Mesenchymal stem cell (in vitro differentiated cells and primary cell): ENCODE measurements at regions not wholly inside any gene's neighbourhood (a gene's known extent, or its start where the extent isn't known, plus 50 kb on each side); places are given as distances from the start of the nearest gene placed in this dataset.

ENCODE experiments used
- DNase-seq: peaks from one replicate; pipeline ENCODE4 v3.0.0-alpha.2; 2013
- H2AFZ ChIP-seq: one replicate; pipeline ENCODE4 v1.6.1; 2013; ENCODE audit warnings: low read depth, mild to moderate bottlenecking, control low read depth, inconsistent platforms, low read length, moderate library complexity
- H2AK5ac ChIP-seq: 2 replicates; pipeline ENCODE4 v1.6.1; 2013; ENCODE audit warnings: low read length, moderate library complexity, mild to moderate bottlenecking, inconsistent platforms; ENCODE audit not compliant: severe bottlenecking
- H2BK120ac ChIP-seq: one replicate; pipeline ENCODE4 v1.6.1; 2013; ENCODE audit warnings: low read depth, mild to moderate bottlenecking, inconsistent platforms, low read length, moderate library complexity
- H2BK12ac ChIP-seq, 2 experiments: one replicate each; pipeline ENCODE4 v1.6.1; 2013; ENCODE audit warnings: inconsistent platforms in 2 of 2, low read length in 2 of 2, mild to moderate bottlenecking in 2 of 2, moderate library complexity in 2 of 2, control low read depth in 1 of 2
- H2BK15ac ChIP-seq: one replicate; pipeline ENCODE4 v1.6.1; 2013; ENCODE audit warnings: mild to moderate bottlenecking, low read depth, inconsistent platforms; ENCODE audit not compliant: poor library complexity, severe bottlenecking
- H2BK5ac ChIP-seq: 2 replicates; pipeline ENCODE4 v1.6.1; 2013; ENCODE audit warnings: low read depth, mild to moderate bottlenecking, low read length, control low read depth, inconsistent platforms; ENCODE audit not compliant: poor library complexity, severe bottlenecking
- H3K14ac ChIP-seq, 2 experiments: one replicate each; pipeline ENCODE4 v1.6.1; 2013; ENCODE audit warnings: inconsistent platforms in 2 of 2, low read length in 2 of 2, control low read depth in 1 of 2, mild to moderate bottlenecking in 1 of 2, moderate library complexity in 1 of 2
- H3K18ac ChIP-seq, 2 experiments: one replicate each; pipeline ENCODE4 v1.6.1; 2013; ENCODE audit warnings: inconsistent platforms in 2 of 2, low read length in 2 of 2, control low read depth in 1 of 2, low read depth in 1 of 2, mild to moderate bottlenecking in 1 of 2
- H3K23ac ChIP-seq, 2 experiments: one replicate each; pipeline ENCODE4 v1.6.1; 2013; ENCODE audit warnings: inconsistent platforms in 2 of 2, low read length in 2 of 2, mild to moderate bottlenecking in 2 of 2, moderate library complexity in 2 of 2, control low read depth in 1 of 2
- H3K27ac ChIP-seq: 2 replicates; pipeline ENCODE4 v1.5.1; 2013; ENCODE audit warnings: mild to moderate bottlenecking, moderate library complexity, low read length, control low read depth, inconsistent platforms; ENCODE audit not compliant: poor library complexity, severe bottlenecking
- H3K27me3 ChIP-seq, 2 experiments: 2 replicates each; pipeline versions ENCODE4 v1.6.1 to v1.7.0; 2013; ENCODE audit warnings: low read length in 2 of 2, mild to moderate bottlenecking in 2 of 2, moderate library complexity in 2 of 2, control low read depth in 1 of 2, inconsistent platforms in 1 of 2; ENCODE audit not compliant: control insufficient read depth in 1 of 2, insufficient read depth in 1 of 2
- H3K36me3 ChIP-seq, 2 experiments: 2 replicates each; pipeline versions ENCODE4 v1.6.1 to v1.7.0; 2013; ENCODE audit warnings: low read length in 2 of 2, control low read depth in 1 of 2, inconsistent platforms in 1 of 2, low read depth in 1 of 2, mild to moderate bottlenecking in 1 of 2; ENCODE audit not compliant: insufficient read depth in 2 of 2, control insufficient read depth in 1 of 2
- H3K4ac ChIP-seq, 2 experiments: one replicate each; pipeline ENCODE4 v1.6.1; 2013; ENCODE audit warnings: inconsistent platforms in 2 of 2, low read length in 2 of 2, mild to moderate bottlenecking in 2 of 2, moderate library complexity in 2 of 2, control low read depth in 1 of 2, low read depth in 1 of 2
- H3K4me1 ChIP-seq: 2 replicates; pipeline ENCODE4 v1.6.1; 2013; ENCODE audit warnings: low read depth, low read length, control low read depth; ENCODE audit not compliant: control insufficient read depth, insufficient read depth
- H3K4me2 ChIP-seq: 2 replicates; pipeline ENCODE4 v1.6.1; 2013; ENCODE audit warnings: low read length, mild to moderate bottlenecking, inconsistent platforms; ENCODE audit not compliant: poor library complexity, severe bottlenecking
- H3K4me3 ChIP-seq, 2 experiments: 2 replicates each; pipeline versions ENCODE4 v1.5.1 to v1.7.0; 2013; ENCODE audit warnings: low read length in 2 of 2, mild to moderate bottlenecking in 2 of 2, control low read depth in 1 of 2, low read depth in 1 of 2; ENCODE audit not compliant: insufficient read depth in 1 of 2
- H3K79me1 ChIP-seq: replicated peaks from 2 replicates; pipeline ENCODE4 v1.6.1; 2013; ENCODE audit warnings: mild to moderate bottlenecking, control low read depth, low read length, inconsistent platforms; ENCODE audit not compliant: poor library complexity, severe bottlenecking
- H3K9ac ChIP-seq: 2 replicates; pipeline ENCODE4 v1.7.0; 2013; ENCODE audit warnings: mild to moderate bottlenecking, low read length, moderate library complexity
- H3K9me3 ChIP-seq: 2 replicates; pipeline ENCODE4 v1.7.0; 2013; ENCODE audit warnings: mild to moderate bottlenecking, low read length; ENCODE audit not compliant: control insufficient read depth
- H4K8ac ChIP-seq: one replicate; pipeline ENCODE4 v1.6.1; 2013; ENCODE audit warnings: inconsistent platforms, mild to moderate bottlenecking, low read length, moderate library complexity
- H4K91ac ChIP-seq: one replicate; pipeline ENCODE4 v1.6.1; 2013; ENCODE audit warnings: mild to moderate bottlenecking, low read length, inconsistent platforms
- WGBS: methylation state at CpG from one replicate; pipeline ENCODE4 v1.1.7; 2013; ENCODE audit warnings: mixed read lengths; 5-methylcytosine and 5-hydroxymethylcytosine counted together

GRCh38 chr13:80430561-80430960, 89.6 kb upstream of the SPRY2 start:
- no peak overlapping the region for H4K8ac ChIP-seq
- H3K23ac ChIP-seq, result no peak overlapping the region
- H2AFZ ChIP-seq, result no peak overlapping the region

GRCh38 chr13:80428349-80429096, 87.6 kb upstream of the SPRY2 start:
- DNase-seq, result no peak
- Histone ChIP-seq H2BK5ac (no peak overlapping the region), H3K4me2 (no peak overlapping the region), H3K9me3 (peaks cover 7% of the 10 kb centered on the region), H3K27me3 (no peaks in the 10 kb centered on the region), H3K23ac (no peak overlapping the region), H2AK5ac (no peak overlapping the region), H2BK12ac (no peak overlapping the region), H2BK120ac (no peak overlapping the region), H3K14ac (no peak overlapping the region), H3K4me1 (peaks cover 3% of the 10 kb centered on the region), H4K8ac (no peak overlapping the region), H3K18ac (no peak overlapping the region), H2BK15ac (no peak overlapping the region), H3K79me1 (no peaks in the 10 kb centered on the region), H3K9ac (no peak overlapping the region), H3K27ac (no peak overlapping the region), H3K4ac (no peak overlapping the region), H4K91ac (no peak overlapping the region), H2AFZ (no peak overlapping the region), H3K36me3 (no peaks in the 10 kb centered on the region), H3K4me3 (no peak overlapping the region)
- 100% methylated on average over 2 of the region's 3 CpGs for WGBS

More at GRCh38 chr13:80430561-80430960, 89.6 kb upstream of the SPRY2 start:
- H3K9ac ChIP-seq, result no peak overlapping the region
- no peaks in the 10 kb centered on the region for H3K27me3 ChIP-seq
- H3K4me3 ChIP-seq, result no peak overlapping the region
- no peaks in the 10 kb centered on the region for H3K36me3 ChIP-seq
- no peak overlapping the region for H3K14ac ChIP-seq
- no peak overlapping the region for H2BK15ac ChIP-seq
- H3K18ac ChIP-seq, result no peak overlapping the region
- H2BK5ac ChIP-seq, result no peak overlapping the region
- no peak overlapping the region for H3K27ac ChIP-seq
- DNase-seq, result peak; percentile 5
- H2BK120ac ChIP-seq, result no peak overlapping the region
- peaks cover 3% of the 10 kb centered on the region for H3K4me1 ChIP-seq
- H2BK12ac ChIP-seq, result no peak overlapping the region
- no peak overlapping the region for H4K91ac ChIP-seq
- H2AK5ac ChIP-seq, result no peak overlapping the region
- H3K79me1 ChIP-seq, result no peaks in the 10 kb centered on the region
- no peaks in the 10 kb centered on the region for H3K9me3 ChIP-seq
- no peak overlapping the region for H3K4me2 ChIP-seq
- H3K4ac ChIP-seq, result no peak overlapping the region

GRCh38 chr13:80419416-80419815, 78.5 kb upstream of the SPRY2 start:
- no peak overlapping the region for H4K91ac ChIP-seq
- H3K4me3 ChIP-seq, result no peak overlapping the region
- H3K27me3 ChIP-seq, result no peaks in the 10 kb centered on the region
- WGBS, result 89% methylated on average over 2 of the region's 2 CpGs
- H2AFZ ChIP-seq, result no peak overlapping the region
- no peak overlapping the region for H3K23ac ChIP-seq
- no peak overlapping the region for H3K27ac ChIP-seq
- H4K8ac ChIP-seq, result no peak overlapping the region
- H2BK120ac ChIP-seq, result no peak overlapping the region
- no peak overlapping the region for H2BK5ac ChIP-seq
- no peak overlapping the region for H3K14ac ChIP-seq
- H3K79me1 ChIP-seq, result no peaks in the 10 kb centered on the region
- H2BK15ac ChIP-seq, result no peak overlapping the region
- no peak for DNase-seq
- no peak overlapping the region for H2AK5ac ChIP-seq
- peaks cover 14% of the 10 kb centered on the region for H3K9me3 ChIP-seq
- H3K18ac ChIP-seq, result no peak overlapping the region
- no peak overlapping the region for H3K4ac ChIP-seq
- H3K36me3 ChIP-seq, result no peaks in the 10 kb centered on the region
- no peak overlapping the region for H3K4me2 ChIP-seq
- no peak overlapping the region for H2BK12ac ChIP-seq
- H3K9ac ChIP-seq, result no peak overlapping the region
- H3K4me1 ChIP-seq, result no peaks in the 10 kb centered on the region

GRCh38 chr13:80413611-80414010, 72.7 kb upstream of the SPRY2 start:
- Histone ChIP-seq H3K18ac (no peak overlapping the region), H2BK15ac (no peak overlapping the region), H3K4ac (no peak overlapping the region), H3K27me3 (no peaks in the 10 kb centered on the region), H2AK5ac (no peak overlapping the region), H2BK12ac (no peak overlapping the region), H3K4me3 (no peak overlapping the region), H3K4me2 (no peak overlapping the region), H3K79me1 (no peaks in the 10 kb centered on the region), H3K9ac (no peak overlapping the region), H3K14ac (no peak overlapping the region), H2BK120ac (no peak overlapping the region), H3K4me1 (no peaks in the 10 kb centered on the region), H3K23ac (no peak overlapping the region), H2BK5ac (no peak overlapping the region), H2AFZ (no peak overlapping the region), H3K27ac (no peak overlapping the region), H3K9me3 (peaks cover 4% of the 10 kb centered on the region), H4K91ac (no peak overlapping the region), H4K8ac (no peak overlapping the region), H3K36me3 (no peaks in the 10 kb centered on the region)
- DNase-seq, result no peak
